ENCODE measurements at regions not wholly inside any gene's neighbourhood (a gene's known extent, or its start where the extent isn't known, plus 50 kb on each side); places are given as distances from the start of the nearest gene placed in this dataset.

DNA sequence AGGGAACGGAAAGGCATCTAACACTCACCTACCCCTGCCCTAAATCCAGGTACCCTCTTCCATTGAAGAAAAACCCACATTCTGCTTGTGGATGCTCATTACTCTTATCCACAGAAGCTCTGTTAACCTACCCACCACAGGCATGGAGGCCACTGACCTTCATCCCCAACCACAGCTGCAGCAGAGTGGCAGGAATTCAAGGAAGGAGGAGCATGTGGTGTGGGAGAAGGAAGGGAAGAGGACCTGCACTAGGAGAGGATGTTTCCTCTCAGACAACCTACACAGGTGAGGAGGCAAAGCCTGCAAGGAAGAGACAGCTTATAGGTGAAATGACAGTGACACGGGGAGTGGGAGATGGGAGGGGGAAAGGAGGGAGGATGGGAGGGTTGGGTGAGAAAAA, 192.5 kb upstream of the TSC22D2 start:
- dilution Hi-C loops (cut with HindIII; ENCODE audit: low sequenced_read_pairs, unreplicated experiment) = no loop called here
- H2AK5ac ChIP-seq (ENCODE audit: low read depth, low read length) = peak overlapping the region; percentile 49
- CTCF ChIA-PET = interaction anchor here (0.7 to 1.7 kb wide), 4 partner anchors 32 to 450 kb away, joined by 3 to 10 read pairs (median 4); no protein-coding TSS in a partner anchor

More for the DNA sequence above, 192.5 kb upstream of the TSC22D2 start:
- no peak overlapping the region for H3K9ac ChIP-seq (ENCODE audit: low read depth, low read length)
- 0 out of 2 replicates have a peak overlapping the region, but pooled peaks have one; percentile 9 for H3K4ac ChIP-seq (ENCODE audit: low read depth, low read length)
- no peak overlapping the region for H3K14ac ChIP-seq (replicated peaks; ENCODE audit: low read depth, low read length)
- H4K5ac ChIP-seq (ENCODE audit: low read depth, low read length) = no peak overlapping the region
- BruUV-seq (replicated peaks) = no TSS peak
- H3K36me3 ChIP-seq (ENCODE audit: control insufficient read depth, insufficient read depth, low read length) = no peaks in the 10 kb centered on the region
- no peak for TF ChIP-seq POLR2A (IDR thresholded peaks at IDR 0.05; ENCODE audit: low read depth, low read length)
- no peak for TF ChIP-seq CEBPB (IDR thresholded peaks at IDR 0.05; ENCODE audit: low read depth, low read length)
- no peak for TF ChIP-seq RCOR1 (IDR thresholded peaks at IDR 0.05; ENCODE audit: insufficient replicate concordance, low read length)
- TF ChIP-seq FOS (IDR thresholded peaks at IDR 0.05; ENCODE audit: low read depth, low read length) = no peak
- TF ChIP-seq RAD21 (IDR thresholded peaks at IDR 0.05; ENCODE audit: low read length) = no peak
- TF ChIP-seq CHD1 (IDR thresholded peaks at IDR 0.05; ENCODE audit: low read depth, low read length) = no peak
- TF ChIP-seq MAFK (IDR thresholded peaks at IDR 0.05; ENCODE audit: low read depth, low read length) = no peak
- no peak for TF ChIP-seq BHLHE40 (IDR thresholded peaks at IDR 0.05; ENCODE audit: low read depth, low read length)
- TF ChIP-seq RFX5 (IDR thresholded peaks at IDR 0.05; ENCODE audit: low read depth, low read length) = no peak
- TF ChIP-seq, protein P1, sequence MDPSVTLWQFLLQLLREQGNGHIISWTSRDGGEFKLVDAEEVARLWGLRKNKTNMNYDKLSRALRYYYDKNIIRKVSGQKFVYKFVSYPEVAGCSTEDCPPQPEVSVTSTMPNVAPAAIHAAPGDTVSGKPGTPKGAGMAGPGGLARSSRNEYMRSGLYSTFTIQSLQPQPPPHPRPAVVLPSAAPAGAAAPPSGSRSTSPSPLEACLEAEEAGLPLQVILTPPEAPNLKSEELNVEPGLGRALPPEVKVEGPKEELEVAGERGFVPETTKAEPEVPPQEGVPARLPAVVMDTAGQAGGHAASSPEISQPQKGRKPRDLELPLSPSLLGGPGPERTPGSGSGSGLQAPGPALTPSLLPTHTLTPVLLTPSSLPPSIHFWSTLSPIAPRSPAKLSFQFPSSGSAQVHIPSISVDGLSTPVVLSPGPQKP (IDR thresholded peaks at IDR 0.05; ENCODE audit: borderline replicate concordance, low read depth, low read length) = no peak
- TF ChIP-seq, protein P2, sequence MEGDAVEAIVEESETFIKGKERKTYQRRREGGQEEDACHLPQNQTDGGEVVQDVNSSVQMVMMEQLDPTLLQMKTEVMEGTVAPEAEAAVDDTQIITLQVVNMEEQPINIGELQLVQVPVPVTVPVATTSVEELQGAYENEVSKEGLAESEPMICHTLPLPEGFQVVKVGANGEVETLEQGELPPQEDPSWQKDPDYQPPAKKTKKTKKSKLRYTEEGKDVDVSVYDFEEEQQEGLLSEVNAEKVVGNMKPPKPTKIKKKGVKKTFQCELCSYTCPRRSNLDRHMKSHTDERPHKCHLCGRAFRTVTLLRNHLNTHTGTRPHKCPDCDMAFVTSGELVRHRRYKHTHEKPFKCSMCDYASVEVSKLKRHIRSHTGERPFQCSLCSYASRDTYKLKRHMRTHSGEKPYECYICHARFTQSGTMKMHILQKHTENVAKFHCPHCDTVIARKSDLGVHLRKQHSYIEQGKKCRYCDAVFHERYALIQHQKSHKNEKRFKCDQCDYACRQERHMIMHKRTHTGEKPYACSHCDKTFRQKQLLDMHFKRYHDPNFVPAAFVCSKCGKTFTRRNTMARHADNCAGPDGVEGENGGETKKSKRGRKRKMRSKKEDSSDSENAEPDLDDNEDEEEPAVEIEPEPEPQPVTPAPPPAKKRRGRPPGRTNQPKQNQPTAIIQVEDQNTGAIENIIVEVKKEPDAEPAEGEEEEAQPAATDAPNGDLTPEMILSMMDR (conservative IDR thresholded peaks at IDR 0.05; ENCODE audit: low read depth, low read length) = no peak
- TF ChIP-seq MAZ (IDR thresholded peaks at IDR 0.05; ENCODE audit: borderline replicate concordance, low read depth, low read length) = no peak
- no peak for TF ChIP-seq SMC3 (IDR thresholded peaks at IDR 0.05; ENCODE audit: low read depth, low read length)
- no peak for TF ChIP-seq MXI1 (IDR thresholded peaks at IDR 0.05; ENCODE audit: borderline replicate concordance, low read depth, low read length)
- TF ChIP-seq USF2 (IDR thresholded peaks at IDR 0.05; ENCODE audit: low read depth, low read length) = no peak
- TF ChIP-seq NFE2L2 (IDR thresholded peaks at IDR 0.05; ENCODE audit: low read depth, low read length) = no peak
- no peak overlapping the region for H4K8ac ChIP-seq (ENCODE audit: low read depth in 2 of 2, low read length in 2 of 2)
- DNase-seq (peak; percentile 45), ATAC-seq (ENCODE audit: low read depth) (peak; percentile 65; the same call in 1 of the 2 replicates)
- no peak overlapping the region for H3K56ac ChIP-seq (ENCODE audit: extremely low read depth, insufficient read depth, low read length)
- H3K9me3 ChIP-seq (ENCODE audit: control insufficient read depth, insufficient read depth, low read length) = peaks cover 3% of the 10 kb centered on the region; the same call in 1 of the 2 replicates
- H3K4me3 ChIP-seq (ENCODE audit: insufficient read depth, low read depth, low read length) = no peak overlapping the region
- no peak overlapping the region for H3K27ac ChIP-seq (ENCODE audit: insufficient read depth, low read length)
- POLR2A ChIA-PET (ENCODE audit: unreplicated experiment) = no interaction called here
- no peak overlapping the region for H2BK20ac ChIP-seq (ENCODE audit: low read depth, low read length)
- intact Hi-C loops (cut with micrococcal nuclease) = no loop called here
- no peak overlapping the region; the same call in 2 of the 3 replicates for H2BK15ac ChIP-seq (ENCODE audit: low read depth, low read length)
- no peak overlapping the region for H4K91ac ChIP-seq (ENCODE audit: insufficient read depth, low read depth, low read length)
- peaks cover 9% of the 10 kb centered on the region for H3K9me1 ChIP-seq (ENCODE audit: insufficient read depth, low read length)
- peak overlapping the region; percentile 3 for H2AK9ac ChIP-seq (replicated peaks; ENCODE audit: low read depth, low read length, poor library complexity)
- no peak overlapping the region for H3K4me2 ChIP-seq (ENCODE audit: low read depth, low read length)
- no peaks in the 10 kb centered on the region for H4K20me1 ChIP-seq (ENCODE audit: insufficient read depth, low read length)
- H3K79me1 ChIP-seq (ENCODE audit: low read depth in 1 of 2, low read length in 2 of 2) = no peaks in the 10 kb centered on the region
- peaks cover 2% of the 10 kb centered on the region; the same call in 1 of the 2 replicates for H3K27me3 ChIP-seq (ENCODE audit: control insufficient read depth, insufficient read depth, low read length)
- no peak overlapping the region; the same call in 1 of the 2 replicates for H2BK120ac ChIP-seq (ENCODE audit: low read depth, low read length)
- H2BK5ac ChIP-seq (ENCODE audit: low read depth, low read length, poor library complexity, severe bottlenecking) = no peak overlapping the region
- peak overlapping the region; percentile 26 for H2AFZ ChIP-seq (replicated peaks; ENCODE audit: low read length, poor library complexity)
- H3K23ac ChIP-seq (ENCODE audit: low read depth, low read length) = no peak overlapping the region
- H3K4me1 ChIP-seq (ENCODE audit: control insufficient read depth, insufficient read depth, low read length) = peaks cover 6% of the 10 kb centered on the region
- in situ Hi-C loops (cut with MboI; ENCODE audit: low sequenced_read_pairs) = no loop called here
- no CpG with 5 or more reads among the region's 2 CpGs for WGBS, 2 experiments (ENCODE audit: extremely low coverage in 2 of 2, insufficient read length in 1 of 2)
- H3K18ac ChIP-seq (ENCODE audit: low read depth, low read length) = no peak overlapping the region

All from IMR-90 (cell line).